ENCODE measurements at regions not wholly inside any gene's neighbourhood (a gene's known extent, or its start where the extent isn't known, plus 50 kb on each side); places are given as distances from the start of the nearest gene placed in this dataset.

- TF ChIP-seq CTCF (conservative IDR thresholded peaks at IDR 0.05; ENCODE audit: low read length) (no peak), EZH2phosphoT487 (IDR thresholded peaks at IDR 0.05; ENCODE audit: borderline replicate concordance, low read depth, low read length) (no peak)
Measured at GRCh38 chr5:104431002-104431620, 868.5 kb upstream of the NUDT12 start.
